ENCODE measurements at regions not wholly inside any gene's neighbourhood (a gene's known extent, or its start where the extent isn't known, plus 50 kb on each side); places are given as distances from the start of the nearest gene placed in this dataset.

DNA sequence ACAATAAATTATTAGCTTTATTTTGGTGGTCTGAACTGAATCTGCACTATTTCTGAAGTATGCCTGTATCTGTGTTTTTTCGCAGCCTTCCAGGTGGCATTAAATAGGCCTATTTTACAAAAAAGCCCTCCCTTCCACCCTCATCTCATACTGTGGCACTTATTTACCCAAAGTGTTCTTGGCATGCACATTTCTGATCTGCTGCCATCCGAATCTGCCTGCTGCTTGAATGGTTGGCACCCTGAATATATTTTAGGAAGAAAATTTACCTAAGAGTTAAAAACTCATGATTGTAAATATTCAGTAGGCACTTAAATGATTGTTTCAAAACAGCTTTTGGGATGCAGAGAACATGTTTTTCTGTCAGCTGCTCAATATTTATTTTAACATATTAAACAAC, 150.1 kb downstream of the SLC28A3 start:
- H3K27ac ChIP-seq, result no peak overlapping the region
- no peak overlapping the region for H3K4me3 ChIP-seq
- no peaks in the 10 kb centered on the region for H3K27me3 ChIP-seq
- intact Hi-C loops (cut with DNase I; ENCODE audit: low total_unique reads), result no loop called here
- peaks cover 0 to 10% (median 5%) of the 10 kb centered on the region in 4 donors for H3K4me1 ChIP-seq
- no peaks in the 10 kb centered on the region for H3K36me3 ChIP-seq
- TF ChIP-seq, protein P1, sequence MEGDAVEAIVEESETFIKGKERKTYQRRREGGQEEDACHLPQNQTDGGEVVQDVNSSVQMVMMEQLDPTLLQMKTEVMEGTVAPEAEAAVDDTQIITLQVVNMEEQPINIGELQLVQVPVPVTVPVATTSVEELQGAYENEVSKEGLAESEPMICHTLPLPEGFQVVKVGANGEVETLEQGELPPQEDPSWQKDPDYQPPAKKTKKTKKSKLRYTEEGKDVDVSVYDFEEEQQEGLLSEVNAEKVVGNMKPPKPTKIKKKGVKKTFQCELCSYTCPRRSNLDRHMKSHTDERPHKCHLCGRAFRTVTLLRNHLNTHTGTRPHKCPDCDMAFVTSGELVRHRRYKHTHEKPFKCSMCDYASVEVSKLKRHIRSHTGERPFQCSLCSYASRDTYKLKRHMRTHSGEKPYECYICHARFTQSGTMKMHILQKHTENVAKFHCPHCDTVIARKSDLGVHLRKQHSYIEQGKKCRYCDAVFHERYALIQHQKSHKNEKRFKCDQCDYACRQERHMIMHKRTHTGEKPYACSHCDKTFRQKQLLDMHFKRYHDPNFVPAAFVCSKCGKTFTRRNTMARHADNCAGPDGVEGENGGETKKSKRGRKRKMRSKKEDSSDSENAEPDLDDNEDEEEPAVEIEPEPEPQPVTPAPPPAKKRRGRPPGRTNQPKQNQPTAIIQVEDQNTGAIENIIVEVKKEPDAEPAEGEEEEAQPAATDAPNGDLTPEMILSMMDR (IDR thresholded peaks at IDR 0.05), result no peak
- no peaks in the 10 kb centered on the region for H3K9me3 ChIP-seq
- DNase-seq, result no peak

DNA sequence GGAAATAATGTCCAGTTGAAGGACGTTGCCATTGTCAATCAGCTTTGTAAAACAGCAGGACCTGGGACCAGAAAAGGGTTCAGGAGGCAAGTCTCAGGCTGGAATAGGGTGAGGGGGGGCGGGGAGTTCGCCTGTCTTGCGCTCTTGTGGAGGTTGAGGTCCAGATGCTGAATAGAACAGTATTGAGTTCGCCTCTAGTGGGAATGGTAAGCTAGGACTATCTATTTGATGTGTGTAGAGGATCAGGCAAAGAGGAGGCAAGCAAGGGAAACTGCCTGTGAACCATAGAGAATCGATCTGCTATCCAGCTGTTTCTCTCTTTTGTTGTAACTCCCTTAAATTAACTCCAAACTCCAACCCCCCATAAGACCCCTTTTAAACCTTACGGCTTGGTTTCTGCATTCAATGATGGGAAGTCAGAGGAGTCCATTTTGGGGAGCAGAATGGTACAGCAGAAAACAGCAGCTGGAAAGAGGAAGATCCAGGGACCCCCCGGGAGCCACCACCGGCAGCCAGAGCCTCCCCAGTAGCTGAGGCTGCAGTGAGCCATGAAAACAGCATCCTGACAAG, 133.7 kb downstream of the SLC28A3 start:
- DNase-seq, result no peak
- Histone ChIP-seq H3K27ac (no peak overlapping the region), H3K36me3 (no peaks in the 10 kb centered on the region), H3K9me3 (no peaks in the 10 kb centered on the region), H3K4me1 (no peaks in the 10 kb centered on the region), H3K27me3 (no peaks in the 10 kb centered on the region), H3K4me3 (no peak overlapping the region)
- intact Hi-C loops (cut with DNase I; ENCODE audit: low total_unique reads), result no loop called here
- TF ChIP-seq, protein P1 (IDR thresholded peaks at IDR 0.05), result no peak

GRCh38 chr9:84207491-84207951, 133.0 kb downstream of the SLC28A3 start:
- Histone ChIP-seq H3K27ac (no peak overlapping the region), H3K27me3 (no peaks in the 10 kb centered on the region), H3K4me1 (no peaks in the 10 kb centered on the region), H3K4me3 (no peak overlapping the region), H3K36me3 (no peaks in the 10 kb centered on the region), H3K9me3 (no peaks in the 10 kb centered on the region)
- no peak for DNase-seq
- TF ChIP-seq, protein P1 (IDR thresholded peaks at IDR 0.05), result no peak
- intact Hi-C loops (cut with DNase I; ENCODE audit: low total_unique reads), result no loop called here

DNA sequence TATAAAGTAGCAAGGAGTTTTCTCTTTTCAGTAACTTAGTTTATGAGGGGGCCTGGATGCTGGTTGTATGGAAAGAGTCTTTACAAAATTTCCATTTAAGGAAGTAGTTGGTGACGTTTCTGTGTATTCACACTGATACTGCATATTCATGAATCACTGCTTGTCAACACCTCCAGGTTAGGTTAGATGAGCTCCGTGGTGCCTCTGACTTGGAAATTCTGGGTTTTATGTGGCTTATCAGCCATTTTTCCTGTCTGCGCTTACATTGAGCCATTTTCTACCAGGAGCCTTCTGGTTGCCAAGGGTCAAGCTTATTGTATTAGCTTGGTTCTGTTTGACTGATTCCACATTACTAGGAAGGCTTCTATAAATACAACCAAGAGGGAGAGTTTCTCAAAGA, 128.3 kb downstream of the SLC28A3 start:
- DNase-seq, result no peak
- no peaks in the 10 kb centered on the region for H3K9me3 ChIP-seq
- H3K4me3 ChIP-seq, result no peak overlapping the region
- H3K4me1 ChIP-seq, result no peaks in the 10 kb centered on the region
- TF ChIP-seq, protein P1 (IDR thresholded peaks at IDR 0.05), result no peak
- H3K27ac ChIP-seq, result no peak overlapping the region
- H3K36me3 ChIP-seq, result no peaks in the 10 kb centered on the region
- intact Hi-C loops (cut with DNase I; ENCODE audit: low total_unique reads), result no loop called here
- no peaks in the 10 kb centered on the region for H3K27me3 ChIP-seq

GRCh38 chr9:84212982-84213381, 127.6 kb downstream of the SLC28A3 start:
- intact Hi-C loops (cut with DNase I; ENCODE audit: low total_unique reads), result no loop called here
- no peak for DNase-seq
- TF ChIP-seq, protein P1 (IDR thresholded peaks at IDR 0.05), result no peak
- H3K4me3 ChIP-seq, result no peak overlapping the region
- no peaks in the 10 kb centered on the region for H3K9me3 ChIP-seq
- H3K27ac ChIP-seq, result no peak overlapping the region
- no peaks in the 10 kb centered on the region for H3K4me1 ChIP-seq
- no peaks in the 10 kb centered on the region for H3K27me3 ChIP-seq
- no peaks in the 10 kb centered on the region for H3K36me3 ChIP-seq

DNA sequence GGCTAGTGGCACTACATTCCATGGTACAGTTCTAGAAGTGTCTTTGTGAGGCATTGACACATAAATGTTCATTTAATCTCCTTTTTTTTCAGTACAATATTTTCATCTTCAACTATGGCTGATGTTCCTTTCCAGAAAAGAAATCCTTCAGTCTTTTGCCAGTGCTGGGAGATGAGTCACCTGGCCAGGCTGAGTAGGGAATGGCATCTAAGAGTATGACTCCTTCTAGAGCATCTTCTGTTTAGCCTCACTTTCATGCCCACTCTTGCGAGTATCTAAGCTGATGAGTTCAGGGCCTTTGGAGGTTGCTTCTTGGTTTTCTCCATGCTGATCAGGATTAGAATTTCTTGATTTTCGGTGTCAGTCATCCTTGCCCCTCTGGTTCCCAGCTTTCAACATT, 124.4 kb downstream of the SLC28A3 start:
- Histone ChIP-seq H3K27ac (no peak overlapping the region), H3K27me3 (no peaks in the 10 kb centered on the region), H3K9me3 (no peaks in the 10 kb centered on the region), H3K4me1 (no peaks in the 10 kb centered on the region), H3K4me3 (no peak overlapping the region), H3K36me3 (no peaks in the 10 kb centered on the region)
- no peak for DNase-seq
- TF ChIP-seq, protein P1 (IDR thresholded peaks at IDR 0.05), result no peak
- intact Hi-C loops (cut with DNase I; ENCODE audit: low total_unique reads), result no loop called here
